ENCODE measurements at regions not wholly inside any gene's neighbourhood (a gene's known extent, or its start where the extent isn't known, plus 50 kb on each side); places are given as distances from the start of the nearest gene placed in this dataset.

- DNase-seq (ENCODE audit: low read depth) = no peak
Measured at GRCh38 chr10:78479467-78479866, 445.8 kb downstream of the RPS24 start.

GRCh38 chr10:78481842-78482241, 448.2 kb downstream of the RPS24 start:
- DNase-seq (ENCODE audit: low read depth) = no peak

- no peak for DNase-seq (ENCODE audit: low read depth)
Measured at GRCh38 chr10:78483641-78484040, 450.0 kb downstream of the RPS24 start.

- no peak for DNase-seq (ENCODE audit: low read depth)
Measured at GRCh38 chr10:78489034-78489433, 455.4 kb downstream of the RPS24 start.

GRCh38 chr10:78491812-78492211, 458.1 kb downstream of the RPS24 start:
- DNase-seq (ENCODE audit: low read depth) = no peak

- DNase-seq (ENCODE audit: low read depth) = no peak
Measured at GRCh38 chr10:78492424-78492823, 458.8 kb downstream of the RPS24 start.

- DNase-seq (ENCODE audit: low read depth) = no peak
Measured at GRCh38 chr10:78494179-78494578, 460.5 kb downstream of the RPS24 start.

- no peak for DNase-seq (ENCODE audit: low read depth)
Measured at GRCh38 chr10:78502210-78502936, 468.7 kb downstream of the RPS24 start.

GRCh38 chr10:78504181-78504580, 470.5 kb downstream of the RPS24 start:
- no peak for DNase-seq (ENCODE audit: low read depth)

GRCh38 chr10:78505657-78506056, 472.0 kb downstream of the RPS24 start:
- DNase-seq (ENCODE audit: low read depth) = no peak

GRCh38 chr10:78506614-78507013, 473.0 kb downstream of the RPS24 start:
- no peak for DNase-seq (ENCODE audit: low read depth)

GRCh38 chr10:78507510-78508160, 474.0 kb downstream of the RPS24 start:
- DNase-seq (ENCODE audit: low read depth) = no peak

- no peak for DNase-seq (ENCODE audit: low read depth)
Measured at GRCh38 chr10:78508955-78509748, 475.5 kb downstream of the RPS24 start.

GRCh38 chr10:78510566-78511323, 477.1 kb downstream of the RPS24 start:
- no peak for DNase-seq (ENCODE audit: low read depth)

GRCh38 chr10:78511324-78512204, 477.9 kb downstream of the RPS24 start:
- DNase-seq (ENCODE audit: low read depth) = no peak

- DNase-seq (ENCODE audit: low read depth) = no peak
Measured at GRCh38 chr10:78512205-78512550, 478.5 kb downstream of the RPS24 start.

- DNase-seq (ENCODE audit: low read depth) = no peak
Measured at GRCh38 chr10:78513330-78513729, 479.7 kb downstream of the RPS24 start.

- no peak for DNase-seq (ENCODE audit: low read depth)
Measured at GRCh38 chr10:78513986-78514385, 480.3 kb downstream of the RPS24 start.

GRCh38 chr10:78514459-78514858, 480.8 kb downstream of the RPS24 start:
- no peak for DNase-seq (ENCODE audit: low read depth)

GRCh38 chr10:78515038-78515872, 481.6 kb downstream of the RPS24 start:
- no peak for DNase-seq (ENCODE audit: low read depth)

- DNase-seq (ENCODE audit: low read depth) = no peak
Measured at GRCh38 chr10:78515873-78516153, 482.1 kb downstream of the RPS24 start.

Measured in activated gamma-delta T cell treated with anti-CD3 and anti-CD28 coated beads, Interleukin-2, amount 50 U/mL, for 16 hours (primary cell).